ENCODE measurements at regions not wholly inside any gene's neighbourhood (a gene's known extent, or its start where the extent isn't known, plus 50 kb on each side); places are given as distances from the start of the nearest gene placed in this dataset.
"Not testable (repeated sequence)": the region's sequence is repeated elsewhere in the genome, so short reads cannot be mapped to it uniquely, and the experiment has no call there.

- DNase-seq (ENCODE audit: low spot score) (no peak), FAIRE-seq (no peak)
These were observed 348.0 kb downstream of the NPR3 start for GRCh38 chr5:33059081-33059480.

DNA sequence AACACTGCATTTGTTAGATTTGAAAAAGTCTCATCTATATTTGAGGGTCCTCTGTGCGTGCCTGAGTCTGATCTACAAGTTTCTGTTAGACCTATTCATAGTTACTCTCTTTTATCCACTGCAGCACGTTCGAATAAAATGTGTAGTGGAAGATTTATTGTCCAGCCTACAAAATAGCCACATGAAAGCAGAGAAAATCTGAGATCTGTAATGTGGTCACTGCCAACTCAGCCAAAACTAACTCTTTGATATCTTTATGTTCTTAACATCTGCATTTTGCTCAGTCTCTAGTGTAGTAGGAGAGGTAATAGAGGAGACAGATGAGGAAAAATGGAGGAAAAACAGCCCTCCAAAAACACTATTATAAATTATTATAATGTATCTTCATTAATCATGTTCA is 354.0 kb downstream of the NPR3 start:
- no peak for FAIRE-seq
- DNase-seq (ENCODE audit: low spot score) = no peak

- FAIRE-seq (no peak), DNase-seq (ENCODE audit: low spot score) (no peak)
These were observed 356.2 kb downstream of the NPR3 start for GRCh38 chr5:33067291-33067690.

DNA sequence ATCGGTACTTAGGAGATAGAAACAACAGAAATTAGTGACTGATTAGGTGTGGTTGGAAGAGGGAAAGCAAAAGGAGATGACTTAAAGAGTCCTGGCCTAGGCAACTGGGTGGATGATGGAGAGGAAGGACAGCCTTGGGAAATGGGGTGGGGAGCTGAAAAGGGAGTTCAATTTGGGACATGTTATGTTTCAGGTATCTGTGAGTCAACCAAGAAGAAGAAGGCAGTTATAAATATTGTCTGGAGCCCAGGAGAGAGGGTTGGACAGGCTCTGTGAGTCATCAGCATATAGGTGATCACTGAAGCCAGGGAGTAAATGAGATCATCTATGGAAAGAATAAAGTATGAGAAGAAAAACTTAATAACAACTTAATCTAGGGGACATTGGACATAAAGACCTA is 357.7 kb downstream of the NPR3 start:
- peak; percentile 58 for DNase-seq (ENCODE audit: low spot score)

GRCh38 chr5:33072296-33072695 is 361.2 kb downstream of the NPR3 start:
- DNase-seq (ENCODE audit: low spot score) (no peak), FAIRE-seq (no peak)

More for the DNA sequence above, 357.7 kb downstream of the NPR3 start:
- FAIRE-seq = no peak

GRCh38 chr5:33072726-33073125 is 361.6 kb downstream of the NPR3 start:
- no peak for FAIRE-seq
- no peak for DNase-seq (ENCODE audit: low spot score)

DNA sequence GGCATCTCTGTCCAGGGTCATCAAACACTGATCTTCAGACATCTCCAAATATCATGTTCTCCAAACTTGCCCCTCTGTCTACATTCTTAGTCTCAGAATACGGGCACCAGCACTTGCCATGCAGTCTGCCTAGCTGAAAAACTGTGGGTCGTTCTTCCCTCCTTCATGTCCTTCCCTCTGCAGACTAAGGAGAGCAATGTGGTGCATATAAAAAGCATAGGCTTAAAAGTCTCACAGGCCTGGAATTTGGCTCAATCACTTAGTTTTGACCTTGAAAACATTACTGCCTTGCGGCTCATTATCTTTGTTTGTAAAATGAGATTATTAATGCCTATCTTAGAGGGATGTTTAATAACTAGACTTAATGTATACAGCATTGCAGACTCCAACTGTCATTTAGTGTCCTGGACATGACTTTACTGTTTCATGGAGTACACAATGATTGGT is 362.8 kb downstream of the NPR3 start:
- FAIRE-seq = no peak
- no peak for DNase-seq (ENCODE audit: low spot score)

DNA sequence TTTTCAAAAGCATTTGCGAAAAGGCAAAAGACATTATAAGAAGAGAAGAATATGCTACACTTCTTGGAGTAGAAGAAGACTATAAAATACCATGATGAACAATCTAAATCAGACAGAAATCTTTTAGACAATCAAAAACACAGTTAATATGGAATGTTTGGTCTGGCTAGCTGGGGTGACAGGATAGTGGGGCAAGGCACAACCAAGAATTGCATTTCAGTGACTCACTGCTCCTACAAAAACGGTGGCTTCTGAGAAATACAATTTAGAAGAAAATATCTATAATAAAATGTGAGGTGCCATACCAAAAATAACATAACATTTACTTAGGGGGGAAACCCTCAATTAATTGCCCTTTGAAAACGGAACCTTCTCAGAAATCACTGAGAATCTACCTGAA is 363.4 kb downstream of the NPR3 start:
- FAIRE-seq (no peak), DNase-seq (ENCODE audit: low spot score) (peak; percentile 36)

DNA sequence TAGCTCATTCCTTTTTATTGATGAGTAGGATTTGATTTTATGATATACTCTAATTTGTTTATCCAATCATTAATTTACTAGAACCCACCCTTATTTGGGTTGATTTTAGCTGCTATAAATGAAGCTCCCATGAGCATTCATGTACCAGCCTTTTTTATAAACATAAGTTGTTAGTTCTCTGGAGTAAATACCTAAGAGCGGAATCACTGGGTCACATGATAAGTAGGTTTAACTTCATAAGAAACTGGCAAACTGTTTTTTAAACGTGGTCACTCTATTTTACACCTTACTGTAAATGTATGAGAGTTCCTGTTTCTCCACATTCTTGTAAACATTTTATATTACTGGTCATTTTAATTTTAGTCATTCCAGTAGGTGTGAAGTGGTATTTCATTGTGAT is 364.6 kb downstream of the NPR3 start:
- DNase-seq (ENCODE audit: low spot score) = no peak
- FAIRE-seq = no peak

- FAIRE-seq (no peak), DNase-seq (ENCODE audit: low spot score) (no peak)
These were observed 361.2 kb upstream of the TARS1 start for GRCh38 chr5:33079548-33079947.

- no peak for DNase-seq (ENCODE audit: low spot score)
- FAIRE-seq = no peak
These were observed 360.5 kb upstream of the TARS1 start for GRCh38 chr5:33080287-33080686.

DNA sequence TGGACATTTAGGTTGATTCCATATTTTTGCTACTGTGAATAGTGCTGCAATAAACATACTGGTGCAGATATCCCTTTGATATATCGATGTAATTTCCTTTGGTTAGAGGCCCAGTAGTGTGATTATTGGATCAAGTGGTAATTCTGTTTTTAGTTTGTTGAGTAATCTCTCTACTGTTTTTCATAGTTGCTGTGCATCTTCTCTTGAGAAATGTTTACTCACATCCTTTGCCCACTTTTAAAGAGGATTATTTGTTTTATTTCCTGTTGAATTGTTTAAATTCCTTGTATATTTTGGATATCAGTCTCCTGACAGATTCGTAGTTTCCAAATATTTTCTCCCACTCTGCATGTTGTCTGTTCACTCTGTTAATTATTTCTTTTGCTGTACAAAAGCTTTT is 352.6 kb upstream of the TARS1 start:
- no peak for DNase-seq (ENCODE audit: low spot score)
- no peak for FAIRE-seq

GRCh38 chr5:33091571-33092363 is 349.0 kb upstream of the TARS1 start:
- DNase-seq (ENCODE audit: low spot score) (no peak), FAIRE-seq (no peak)

GRCh38 chr5:33092719-33093118 is 348.0 kb upstream of the TARS1 start:
- no peak for FAIRE-seq
- no peak for DNase-seq (ENCODE audit: low spot score)

DNA sequence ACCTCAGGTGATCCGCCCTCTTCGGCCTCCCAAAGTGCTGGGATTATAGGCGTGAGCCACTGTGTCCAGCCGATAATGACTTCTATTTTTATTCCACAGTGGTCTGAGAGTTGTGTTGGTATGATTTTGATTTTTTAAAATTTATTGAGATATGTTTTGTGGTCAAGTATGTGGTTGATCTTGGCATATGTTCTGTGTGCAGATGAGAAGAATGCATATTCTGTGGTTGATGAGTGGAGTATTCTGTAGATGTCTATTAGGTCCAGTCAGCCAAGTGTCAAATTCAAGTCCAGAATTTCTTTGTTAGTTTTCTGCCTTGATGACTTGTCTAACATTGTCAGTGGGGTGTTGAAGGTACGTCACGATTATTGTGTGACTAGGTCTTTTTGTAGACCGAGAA is 338.2 kb upstream of the TARS1 start:
- no peak for DNase-seq (ENCODE audit: low spot score)
- no peak for FAIRE-seq

- DNase-seq (ENCODE audit: low spot score) (peak; percentile 32), FAIRE-seq (no peak)
These were observed 335.2 kb upstream of the TARS1 start for GRCh38 chr5:33105521-33105941.

DNA sequence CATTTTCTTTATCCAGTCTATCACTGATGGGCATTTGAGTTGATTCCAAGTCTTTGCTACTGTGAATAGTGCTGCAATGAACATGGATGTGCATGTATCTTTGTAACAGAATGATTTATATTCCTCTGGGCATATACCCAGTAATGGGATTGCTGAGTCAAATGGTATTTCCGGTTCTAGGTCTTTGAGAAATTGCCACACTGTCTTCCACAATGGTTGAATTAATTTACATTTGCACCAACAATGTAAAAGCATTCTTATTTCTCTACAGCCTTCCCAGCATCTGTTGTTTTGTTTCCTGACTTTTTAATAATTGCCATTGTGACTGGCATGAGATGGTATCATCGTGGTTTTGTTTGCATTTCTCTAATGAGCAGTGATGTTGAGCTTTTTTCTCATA is 330.3 kb upstream of the TARS1 start:
- FAIRE-seq; DNase-seq (ENCODE audit: low spot score): not testable (repeated sequence)

DNA sequence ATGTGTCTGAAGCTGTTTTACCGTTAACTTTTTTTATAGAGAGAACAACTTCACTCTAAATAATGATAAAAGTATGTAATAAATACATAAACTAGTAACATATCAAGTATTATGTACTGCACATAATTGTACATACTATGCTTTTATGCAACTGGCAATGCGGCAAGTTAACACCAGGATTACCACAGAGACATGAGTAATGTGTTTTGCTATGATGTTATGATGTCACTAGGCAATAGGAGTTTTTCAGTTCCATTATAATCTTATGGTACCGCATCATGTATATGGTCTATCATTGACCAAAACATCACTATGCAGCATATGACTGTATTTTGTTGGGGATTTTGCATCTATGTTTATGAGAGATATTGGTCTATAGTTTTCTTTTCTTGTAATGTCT is 326.4 kb upstream of the TARS1 start:
- FAIRE-seq (no peak), DNase-seq (ENCODE audit: low spot score) (no peak)

DNA sequence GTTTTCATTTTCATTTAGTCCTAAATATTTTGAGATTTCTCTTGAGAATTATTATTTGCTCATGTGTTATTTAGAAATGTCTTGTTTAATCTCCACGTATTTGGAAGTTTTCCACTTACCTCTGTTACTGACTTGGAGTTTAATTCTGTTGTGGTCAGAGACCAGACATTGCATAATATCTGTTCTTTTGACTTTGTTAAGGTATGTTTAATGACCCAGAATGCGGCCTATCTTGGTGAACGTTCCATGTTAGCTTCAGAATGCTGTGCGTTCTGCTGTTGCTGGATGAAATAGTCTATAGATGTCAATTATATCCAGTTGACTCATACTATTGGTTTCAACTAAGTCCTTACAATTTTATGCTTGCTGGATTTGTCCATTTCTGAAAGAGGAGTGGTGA is 325.3 kb upstream of the TARS1 start:
- DNase-seq (ENCODE audit: low spot score) (no peak), FAIRE-seq (no peak)

DNA sequence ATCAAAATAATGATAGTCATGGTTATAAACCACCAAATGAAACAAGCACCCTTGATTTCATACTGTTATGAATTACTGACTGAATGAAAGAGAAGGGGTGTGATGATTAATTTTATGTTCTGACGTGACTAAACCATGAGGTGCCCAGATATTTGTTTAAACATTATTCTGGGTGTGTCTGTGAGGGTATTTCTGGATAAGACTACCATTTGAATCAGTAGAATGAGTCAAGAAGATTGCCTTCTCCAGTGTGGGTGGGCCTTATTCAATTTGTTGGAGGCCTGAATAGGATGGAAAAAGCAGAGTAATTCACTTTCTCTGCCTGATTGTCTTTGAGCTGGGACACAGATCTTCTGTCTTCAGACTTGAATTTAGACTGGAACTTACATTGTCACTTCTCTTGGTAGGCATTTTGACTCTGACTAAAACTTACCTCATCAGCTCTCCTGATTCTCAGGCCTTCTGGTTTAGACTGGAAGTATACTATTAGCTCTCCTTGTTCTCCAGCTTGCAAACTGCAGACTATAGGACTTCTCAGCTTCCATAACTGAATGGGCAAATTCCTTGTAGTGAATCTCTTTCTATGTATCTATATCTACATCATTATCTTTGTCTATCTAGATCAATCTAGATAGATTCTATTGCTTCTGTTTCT is 321.9 kb upstream of the TARS1 start:
- no peak for FAIRE-seq
- no peak for DNase-seq (ENCODE audit: low spot score)

DNA sequence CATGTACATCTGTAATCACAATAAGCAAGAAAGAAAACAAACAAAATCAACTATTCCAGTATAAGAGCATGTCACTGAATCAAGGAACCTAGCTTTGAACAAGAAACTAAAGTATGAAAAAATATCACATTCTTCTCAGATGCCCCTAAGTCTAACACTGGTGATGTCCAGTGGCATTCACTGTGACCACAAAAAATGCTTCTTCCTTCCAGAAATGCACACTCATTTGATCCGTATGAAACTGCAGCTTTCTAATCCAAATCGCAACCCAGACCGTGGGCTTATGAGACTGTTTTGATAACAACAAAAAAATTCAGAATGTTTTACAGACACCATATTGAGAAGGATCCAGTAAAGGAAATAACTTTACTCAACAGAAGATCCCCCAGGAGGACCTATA is 320.1 kb upstream of the TARS1 start:
- DNase-seq (ENCODE audit: low spot score) (no peak), FAIRE-seq (no peak)

- FAIRE-seq = no peak
- no peak for DNase-seq (ENCODE audit: low spot score)
These were observed 311.5 kb upstream of the TARS1 start for GRCh38 chr5:33129309-33129708.

GRCh38 chr5:33136785-33137184 is 304.0 kb upstream of the TARS1 start:
- DNase-seq (ENCODE audit: low spot score) (no peak), FAIRE-seq (no peak)

Data from urothelium cell line (cell line).